ENCODE measurements at regions not wholly inside any gene's neighbourhood (a gene's known extent, or its start where the extent isn't known, plus 50 kb on each side); places are given as distances from the start of the nearest gene placed in this dataset.

DNA sequence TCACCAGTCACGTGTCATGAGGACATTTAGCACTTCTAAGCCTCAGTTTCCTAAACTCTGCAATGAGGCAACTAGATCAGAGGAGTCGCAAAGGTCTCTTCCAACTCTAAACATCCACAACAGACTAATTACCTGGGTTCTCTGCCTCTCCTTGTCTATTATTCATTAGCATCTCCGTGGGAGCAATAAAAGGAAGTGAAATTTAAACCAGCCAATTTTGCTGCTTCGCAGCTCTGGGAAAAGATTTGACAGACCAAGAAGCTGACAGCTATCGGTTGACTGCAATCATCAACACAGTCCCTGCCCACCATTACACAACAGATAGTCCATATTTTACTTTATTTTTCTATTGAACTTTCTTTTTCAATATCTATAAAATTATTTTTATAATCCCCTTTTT is 308.9 kb downstream of the NR2F1-AS1 start:
- TF ChIP-seq, protein P1, sequence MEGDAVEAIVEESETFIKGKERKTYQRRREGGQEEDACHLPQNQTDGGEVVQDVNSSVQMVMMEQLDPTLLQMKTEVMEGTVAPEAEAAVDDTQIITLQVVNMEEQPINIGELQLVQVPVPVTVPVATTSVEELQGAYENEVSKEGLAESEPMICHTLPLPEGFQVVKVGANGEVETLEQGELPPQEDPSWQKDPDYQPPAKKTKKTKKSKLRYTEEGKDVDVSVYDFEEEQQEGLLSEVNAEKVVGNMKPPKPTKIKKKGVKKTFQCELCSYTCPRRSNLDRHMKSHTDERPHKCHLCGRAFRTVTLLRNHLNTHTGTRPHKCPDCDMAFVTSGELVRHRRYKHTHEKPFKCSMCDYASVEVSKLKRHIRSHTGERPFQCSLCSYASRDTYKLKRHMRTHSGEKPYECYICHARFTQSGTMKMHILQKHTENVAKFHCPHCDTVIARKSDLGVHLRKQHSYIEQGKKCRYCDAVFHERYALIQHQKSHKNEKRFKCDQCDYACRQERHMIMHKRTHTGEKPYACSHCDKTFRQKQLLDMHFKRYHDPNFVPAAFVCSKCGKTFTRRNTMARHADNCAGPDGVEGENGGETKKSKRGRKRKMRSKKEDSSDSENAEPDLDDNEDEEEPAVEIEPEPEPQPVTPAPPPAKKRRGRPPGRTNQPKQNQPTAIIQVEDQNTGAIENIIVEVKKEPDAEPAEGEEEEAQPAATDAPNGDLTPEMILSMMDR (IDR thresholded peaks at IDR 0.05): no peak
- no peak for TF ChIP-seq ZFX (IDR thresholded peaks at IDR 0.05; ENCODE audit: borderline replicate concordance)
